HG02885 (cell line): ENCODE measurements at regions not wholly inside any gene's neighbourhood (a gene's known extent, or its start where the extent isn't known, plus 50 kb on each side); places are given as distances from the start of the nearest gene placed in this dataset.
"Not testable (repeated sequence)": the region's sequence is repeated elsewhere in the genome, so short reads cannot be mapped to it uniquely, and the experiment has no call there.

ENCODE experiments used
- ATAC-seq: cut with Tn5 transposase; IDR thresholded peaks from one replicate; pipeline ENCODE4 v1.9.1; 2021; ENCODE audit warnings: mild to moderate bottlenecking; ENCODE audit not compliant: unreplicated experiment, poor library complexity

- no peak for ATAC-seq
Measured at GRCh38 chr22:49699476-49699875, 128.2 kb downstream of the BRD1 start.

GRCh38 chr22:49698616-49699015 lies 129.1 kb downstream of the BRD1 start:
- not testable (repeated sequence) for ATAC-seq

GRCh38 chr22:49697047-49697446 lies 130.6 kb downstream of the BRD1 start:
- no peak for ATAC-seq

GRCh38 chr22:49694462-49695260 lies 133.0 kb downstream of the BRD1 start:
- ATAC-seq: no peak

- no peak for ATAC-seq
Measured at GRCh38 chr22:49693848-49694247, 133.8 kb downstream of the BRD1 start.

GRCh38 chr22:49693416-49693815 lies 134.3 kb downstream of the BRD1 start:
- ATAC-seq: no peak

- no peak for ATAC-seq
Measured at GRCh38 chr22:49692499-49693225, 135.0 kb downstream of the BRD1 start.

- no peak for ATAC-seq
Measured at GRCh38 chr22:49691256-49691655, 136.4 kb downstream of the BRD1 start.

- ATAC-seq: no peak
Measured at GRCh38 chr22:49690454-49690853, 137.2 kb downstream of the BRD1 start.

- ATAC-seq: no peak
Measured at GRCh38 chr22:49689858-49690257, 137.8 kb downstream of the BRD1 start.

- no peak for ATAC-seq
Measured at GRCh38 chr22:49689255-49689770, 138.4 kb downstream of the BRD1 start.

GRCh38 chr22:49688516-49689254 lies 139.0 kb downstream of the BRD1 start:
- no peak for ATAC-seq

- no peak for ATAC-seq
Measured at GRCh38 chr22:49687786-49688515, 139.7 kb downstream of the BRD1 start.

GRCh38 chr22:49687333-49687732 lies 140.3 kb downstream of the BRD1 start:
- no peak for ATAC-seq

- ATAC-seq: no peak
Measured at GRCh38 chr22:49686495-49687219, 141.0 kb downstream of the BRD1 start.

- ATAC-seq: no peak
Measured at GRCh38 chr22:49685686-49686085, 142.0 kb downstream of the BRD1 start.

GRCh38 chr22:49685116-49685515 lies 142.6 kb downstream of the BRD1 start:
- no peak for ATAC-seq

- no peak for ATAC-seq
Measured at GRCh38 chr22:49683032-49683431, 144.6 kb downstream of the BRD1 start.

GRCh38 chr22:49680819-49681218 lies 146.9 kb downstream of the BRD1 start:
- not testable (repeated sequence) for ATAC-seq

GRCh38 chr22:49678842-49679170 lies 148.9 kb downstream of the BRD1 start:
- ATAC-seq: no peak
